K562 (cell line): ENCODE measurements at regions not wholly inside any gene's neighbourhood (a gene's known extent, or its start where the extent isn't known, plus 50 kb on each side); places are given as distances from the start of the nearest gene placed in this dataset.

Experiments
- ATAC-seq: fragments of 200-7000 bp; cut with Tn5 transposase; 3 replicates; pipeline ENCODE4 v1.9.1; 2020; ENCODE audit warnings: moderate library complexity
- BruUV-seq: library from RNA; stranded (reverse); fragments of 400-500 nt; replicated peaks from 2 replicates; lab custom pipeline; 2021; lab: Mats Ljungman, UMichigan
- CTCF ChIA-PET: fragments of 300-600 bp; formaldehyde crosslinking; extraction: SDS; loops from one replicate; lab custom pipeline; 2021; ENCODE audit warnings: low intra/inter-chr PET ratio; lab: Yijun Ruan, JAX
- POLR2A ChIA-PET: fragments of 300-600, 350-650 bp; sonication (Branson Sonifier 250); formaldehyde crosslinking; extraction: SDS; loops from one replicate; lab custom pipeline; 2021; ENCODE audit warnings: antibody characterized with exemption, inconsistent platforms; lab: Yijun Ruan, JAX
- DNase-seq, 4 experiments: peaks; one replicate each; pipeline versions ENCODE4 v3.0.0 to v3.0.0-alpha.2; 2011 to 2018; ENCODE audit warnings: low spot score in 3 of 4, mixed read lengths in 3 of 4; ENCODE audit errors: extremely low read depth in 1 of 4
- FAIRE-seq: peaks from 2 replicates; lab custom pipeline; 2011; peaks lifted over from hg19 to GRCh38; lab: Jason Lieb, UNC
- H2AFZ ChIP-seq: 2 replicates; pipeline ENCODE4 v1.6.0; 2011; ENCODE audit warnings: low read depth, low read length, control low read depth, inconsistent platforms
- H3K27ac ChIP-seq: fragments of 200-600 bp; 3 replicates; pipeline ENCODE4 v1.8.0; 2011; ENCODE audit warnings: low read depth, mild to moderate bottlenecking, control low read depth, inconsistent platforms, low read length, moderate library complexity, mixed read lengths; ENCODE audit errors: extremely low read depth
- H3K27me3 ChIP-seq, 2 experiments: fragments of 300-600 bp in 1 of 2; 2 replicates in 1 of 2; 3 replicates in 1 of 2; pipeline versions ENCODE4 v1.6.0 to v1.8.0; 2011; ENCODE audit warnings: inconsistent platforms in 2 of 2, low read length in 2 of 2, mild to moderate bottlenecking in 1 of 2, mixed read lengths in 1 of 2, moderate library complexity in 1 of 2; ENCODE audit not compliant: control insufficient read depth in 2 of 2, insufficient read depth in 2 of 2
- H3K36me3 ChIP-seq: fragments of 300-600 bp; 3 replicates; pipeline ENCODE4 v1.8.0; 2011; ENCODE audit warnings: mild to moderate bottlenecking, low read length, inconsistent platforms; ENCODE audit not compliant: control insufficient read depth, insufficient read depth
- H3K4me1 ChIP-seq, 2 experiments: fragments of 200-600 bp in 1 of 2; replicated peaks in 1 of 2; 2 replicates in 1 of 2; 3 replicates in 1 of 2; pipeline versions ENCODE4 v1.5.1 to v1.8.0; 2011; ENCODE audit warnings: inconsistent platforms in 2 of 2, low read length in 2 of 2, mild to moderate bottlenecking in 1 of 2, mixed read lengths in 1 of 2, moderate library complexity in 1 of 2; ENCODE audit not compliant: control insufficient read depth in 2 of 2, insufficient read depth in 2 of 2
- H3K4me2 ChIP-seq: 2 replicates; pipeline ENCODE4 v1.6.1; 2011; ENCODE audit warnings: low read length, control low read depth, inconsistent platforms, mixed read lengths; ENCODE audit not compliant: insufficient read depth
- H3K4me3 ChIP-seq: fragments of 200-600 bp; sonication (generic), shearing (Covaris generic); 2 replicates; pipeline ENCODE4 v1.5.1; 2016; ENCODE audit warnings: control low read depth, inconsistent platforms
- H3K79me2 ChIP-seq: fragments of 200-600 bp; 3 replicates; pipeline ENCODE4 v1.8.0; 2011; ENCODE audit warnings: low read length, inconsistent platforms; ENCODE audit not compliant: control insufficient read depth, insufficient read depth
- H3K9ac ChIP-seq, 2 experiments: 2 replicates each; pipeline versions ENCODE4 v1.6.0 to v1.6.1; 2011; ENCODE audit warnings: low read depth in 2 of 2, low read length in 2 of 2, control low read depth in 1 of 2, inconsistent platforms in 1 of 2, mild to moderate bottlenecking in 1 of 2, mixed read lengths in 1 of 2; ENCODE audit not compliant: insufficient read depth in 1 of 2
- H3K9me1 ChIP-seq: one replicate; pipeline ENCODE4 v1.6.0; 2011; ENCODE audit warnings: inconsistent platforms, mild to moderate bottlenecking, low read length, moderate library complexity; ENCODE audit not compliant: control insufficient read depth, insufficient read depth
- H3K9me3 ChIP-seq: replicated peaks from 2 replicates; pipeline ENCODE4 v1.5.1; 2011; ENCODE audit warnings: low read depth, low read length, inconsistent platforms; ENCODE audit not compliant: control insufficient read depth, insufficient read depth
- H4K20me1 ChIP-seq: replicated peaks from 2 replicates; pipeline ENCODE4 v1.6.1; 2011; ENCODE audit warnings: low read length, inconsistent platforms, mixed read lengths; ENCODE audit not compliant: control insufficient read depth, insufficient read depth
- CBFB ChIP-seq: sonication (generic); formaldehyde crosslinking; IDR thresholded peaks from 2 replicates; pipeline ENCODE4 v1.4.0; 2020; ENCODE audit warnings: mild to moderate bottlenecking, missing genetic modification reagents
- DEAF1 ChIP-seq: fragments of 450-650 bp; formaldehyde crosslinking; IDR thresholded peaks from 2 replicates; pipeline ENCODE4 v1.4.0; 2020; ENCODE audit warnings: mild to moderate bottlenecking, moderate library complexity
- KLF13 ChIP-seq: fragments of 450-650 bp; IDR thresholded peaks from 2 replicates; pipeline ENCODE4 v1.6.1; 2016; ENCODE audit warnings: missing genetic modification characterization, low read depth, mild to moderate bottlenecking, missing compliant biosample characterization, moderate library complexity, borderline replicate concordance
- L3MBTL2 ChIP-seq: fragments of 450-650 bp; IDR thresholded peaks from 2 replicates; pipeline ENCODE4 v1.6.1; 2016; ENCODE audit warnings: mild to moderate bottlenecking, moderate library complexity
- PHF21A ChIP-seq: fragments of 450-650 bp; IDR thresholded peaks from 2 replicates; pipeline ENCODE4 v1.6.1; 2017; ENCODE audit warnings: low read depth, borderline replicate concordance
- PTBP1 ChIP-seq: fragments of 200-400 bp; formaldehyde crosslinking; IDR thresholded peaks from 2 replicates; pipeline ENCODE4 v1.6.1; 2017; ENCODE audit warnings: low read depth, low read length
- RUNX1 ChIP-seq: sonication (generic); IDR thresholded peaks from 2 replicates; pipeline ENCODE4 v1.6.1; 2016; ENCODE audit warnings: antibody characterized with exemption, low read depth
- SP1 ChIP-seq: sonication (generic); formaldehyde crosslinking; IDR thresholded peaks from 2 replicates; pipeline ENCODE4 v1.8.1; 2022; ENCODE audit warnings: mild to moderate bottlenecking, missing genetic modification reagents
- ZBED1 ChIP-seq: IDR thresholded peaks from 2 replicates; pipeline ENCODE4 v1.6.1; 2014
- ZKSCAN3 ChIP-seq: fragments of 250-450 bp; sonication (Bioruptor Pico); IDR thresholded peaks from 2 replicates; pipeline ENCODE4 v1.4.0; 2020
- ZNF592 ChIP-seq: fragments of 450-650 bp; IDR thresholded peaks from 2 replicates; pipeline ENCODE4 v1.6.1; 2017; ENCODE audit warnings: antibody characterized with exemption, mild to moderate bottlenecking
- in situ Hi-C: fragments of 300-500 bp; cut with MboI; formaldehyde crosslinking; loops from 4 replicates; pipeline ENCODE4 v1.15.0; 2018; ENCODE audit warnings: inconsistent platforms, mixed read lengths
- intact Hi-C: fragments of 100-400 bp; cut with micrococcal nuclease; formaldehyde crosslinking; loops from 2 replicates; pipeline ENCODE4 v1.14.2; 2022

GRCh38 chr18:39636931-39637330 is 2071.3 kb upstream of the CELF4 start (continued):
- no peak for TF ChIP-seq ZNF592
- no peak for TF ChIP-seq KLF13 (tag)

- no peak overlapping the region for H3K4me2 ChIP-seq
- no peaks in the 10 kb centered on the region for H4K20me1 ChIP-seq
- H3K36me3 ChIP-seq: no peaks in the 10 kb centered on the region
- H3K27me3 ChIP-seq: no peaks in the 10 kb centered on the region
- ATAC-seq (no peak), DNase-seq (no peak), FAIRE-seq (no peak)
- BruUV-seq: no TSS peak
- in situ Hi-C loops (loop anchor here (10.0 kb wide), 1 partner anchor 211 kb away; no protein-coding TSS in a partner anchor), intact Hi-C loops (no loop called here)
- no peaks in the 10 kb centered on the region for H3K9me1 ChIP-seq
- H3K4me1 ChIP-seq: no peaks in the 10 kb centered on the region
- no peak overlapping the region for H3K9ac ChIP-seq
- no peak overlapping the region for H2AFZ ChIP-seq
- no peak for TF ChIP-seq L3MBTL2
- TF ChIP-seq PTBP1: no peak
- no peak for TF ChIP-seq SP1 (CRISPR knock-in tag)
- TF ChIP-seq ZBED1: no peak
- TF ChIP-seq RUNX1: no peak
- TF ChIP-seq ZKSCAN3 (CRISPR knock-in tag): no peak
- no peak for TF ChIP-seq CBFB (CRISPR knock-in tag)
- no peak for TF ChIP-seq PHF21A
- TF ChIP-seq DEAF1 (CRISPR knock-in tag): no peak
- CTCF ChIA-PET: no interaction called here
- POLR2A ChIA-PET: no interaction called here
- H3K27ac ChIP-seq: no peak overlapping the region
- H3K79me2 ChIP-seq: no peaks in the 10 kb centered on the region
- no peak overlapping the region for H3K4me3 ChIP-seq
- no peaks in the 10 kb centered on the region for H3K9me3 ChIP-seq
Measured at GRCh38 chr18:39635966-39636365, 2070.4 kb upstream of the CELF4 start.
